Colonic mucosa (tissue), 4 donors: ENCODE measurements at regions not wholly inside any gene's neighbourhood (a gene's known extent, or its start where the extent isn't known, plus 50 kb on each side); places are given as distances from the start of the nearest gene placed in this dataset.

Source experiments
- DNase-seq: peaks from one replicate; pipeline ENCODE4 v3.0.0-alpha.2; 2020
- H3K27ac ChIP-seq: fragments of 200-600 bp; one replicate; pipeline ENCODE4 v1.8.0; 2021
- H3K27me3 ChIP-seq: fragments of 200-600 bp; one replicate; pipeline ENCODE4 v1.8.0; 2021
- H3K36me3 ChIP-seq: fragments of 200-600 bp; one replicate; pipeline ENCODE4 v1.8.0; 2021
- H3K4me1 ChIP-seq: fragments of 200-600 bp; one replicate; pipeline ENCODE4 v1.8.0; 2021; ENCODE audit warnings: mild to moderate bottlenecking
- H3K4me3 ChIP-seq: fragments of 200-600 bp; one replicate; pipeline ENCODE4 v1.8.0; 2021
- H3K9ac ChIP-seq, 2 donors: one replicate each; pipeline ENCODE4 v1.7.0; 2013; ENCODE audit warnings: control low read depth in 2 of 2, low read depth in 2 of 2, low read length in 2 of 2
- H3K9me3 ChIP-seq: fragments of 200-600 bp; one replicate; pipeline ENCODE4 v1.8.0; 2021
- CTCF ChIP-seq: fragments of 200-600 bp; IDR thresholded peaks from one replicate; pipeline ENCODE4 v1.8.0; 2022; ENCODE audit warnings: antibody characterized with exemption, mild to moderate bottlenecking
- intact Hi-C: fragments of 100-400 bp; cut with DNase I; formaldehyde crosslinking; loops from one replicate; pipeline ENCODE4 v1.14.1; 2022
- donor health status: healthy.
- donor health status: DM: no; HTN: no; CAD: no.
- donor health status: DM: no; HTN: no; CAD: no.

- H3K4me3 ChIP-seq: no peak overlapping the region
- no peak overlapping the region for H3K9ac ChIP-seq
- intact Hi-C loops: no loop called here
- no peaks in the 10 kb centered on the region for H3K36me3 ChIP-seq
- DNase-seq: no peak
- no peaks in the 10 kb centered on the region for H3K27me3 ChIP-seq
- no peaks in the 10 kb centered on the region for H3K9me3 ChIP-seq
- TF ChIP-seq CTCF: no peak
- no peak overlapping the region for H3K27ac ChIP-seq
- H3K4me1 ChIP-seq: no peaks in the 10 kb centered on the region
Measured at GRCh38 chr2:17287183-17287582, 231.1 kb downstream of the RAD51AP2 start.

GRCh38 chr2:17282826-17283225 is 235.4 kb downstream of the RAD51AP2 start:
- no peaks in the 10 kb centered on the region for H3K36me3 ChIP-seq
- intact Hi-C loops: no loop called here
- no peak overlapping the region for H3K4me3 ChIP-seq
- H3K9ac ChIP-seq: no peak overlapping the region
- H3K27me3 ChIP-seq: no peaks in the 10 kb centered on the region
- no peak overlapping the region for H3K27ac ChIP-seq
- H3K9me3 ChIP-seq: no peaks in the 10 kb centered on the region
- DNase-seq: no peak
- TF ChIP-seq CTCF: no peak
- no peaks in the 10 kb centered on the region for H3K4me1 ChIP-seq

GRCh38 chr2:17282245-17282644 is 236.0 kb downstream of the RAD51AP2 start:
- intact Hi-C loops: no loop called here
- Histone ChIP-seq H3K4me1 (no peaks in the 10 kb centered on the region), H3K9ac (no peak overlapping the region), H3K27me3 (no peaks in the 10 kb centered on the region), H3K36me3 (no peaks in the 10 kb centered on the region), H3K9me3 (no peaks in the 10 kb centered on the region), H3K4me3 (no peak overlapping the region), H3K27ac (no peak overlapping the region)
- no peak for TF ChIP-seq CTCF
- DNase-seq: no peak

- Histone ChIP-seq H3K9me3 (no peaks in the 10 kb centered on the region), H3K4me3 (no peak overlapping the region), H3K4me1 (no peaks in the 10 kb centered on the region), H3K36me3 (no peaks in the 10 kb centered on the region), H3K9ac (no peak overlapping the region), H3K27ac (no peak overlapping the region), H3K27me3 (no peaks in the 10 kb centered on the region)
- DNase-seq: no peak
- intact Hi-C loops: no loop called here
- TF ChIP-seq CTCF: no peak
Measured at GRCh38 chr2:17276220-17276619, 242.0 kb downstream of the RAD51AP2 start.

- no peaks in the 10 kb centered on the region for H3K36me3 ChIP-seq
- no peak overlapping the region for H3K4me3 ChIP-seq
- no peak overlapping the region for H3K9ac ChIP-seq
- H3K27ac ChIP-seq: no peak overlapping the region
- no peaks in the 10 kb centered on the region for H3K9me3 ChIP-seq
- intact Hi-C loops: no loop called here
- H3K4me1 ChIP-seq: no peaks in the 10 kb centered on the region
- H3K27me3 ChIP-seq: no peaks in the 10 kb centered on the region
- TF ChIP-seq CTCF: no peak
- no peak for DNase-seq
Measured at GRCh38 chr2:17272652-17273525, 245.4 kb downstream of the RAD51AP2 start.
